HG03064 (cell line): ENCODE measurements at regions not wholly inside any gene's neighbourhood (a gene's known extent, or its start where the extent isn't known, plus 50 kb on each side); places are given as distances from the start of the nearest gene placed in this dataset.
"Not testable (repeated sequence)": the region's sequence is repeated elsewhere in the genome, so short reads cannot be mapped to it uniquely, and the experiment has no call there.

Experiments
- ATAC-seq: cut with Tn5 transposase; IDR thresholded peaks from one replicate; pipeline ENCODE4 v1.9.1; 2021; ENCODE audit warnings: low read depth; ENCODE audit not compliant: unreplicated experiment

- no peak for ATAC-seq
These were observed 377.6 kb downstream of the MDFIC start for GRCh38 chr7:115299397-115300037.

- no peak for ATAC-seq
These were observed 375.8 kb downstream of the MDFIC start for GRCh38 chr7:115297656-115298055.

- ATAC-seq: no peak
These were observed 371.8 kb downstream of the MDFIC start for GRCh38 chr7:115293628-115294240.

GRCh38 chr7:115292381-115292780, 370.5 kb downstream of the MDFIC start:
- ATAC-seq: no peak

GRCh38 chr7:115289971-115290370, 368.1 kb downstream of the MDFIC start:
- no peak for ATAC-seq

- no peak for ATAC-seq
These were observed 354.9 kb downstream of the MDFIC start for GRCh38 chr7:115276791-115277190.

- not testable (repeated sequence) for ATAC-seq
These were observed 352.0 kb downstream of the MDFIC start for GRCh38 chr7:115273855-115274254.

- ATAC-seq: no peak
These were observed 351.4 kb downstream of the MDFIC start for GRCh38 chr7:115273139-115273772.

- ATAC-seq: no peak
These were observed 349.7 kb downstream of the MDFIC start for GRCh38 chr7:115271332-115272235.

GRCh38 chr7:115269486-115269885, 347.6 kb downstream of the MDFIC start:
- no peak for ATAC-seq

GRCh38 chr7:115267503-115267902, 345.6 kb downstream of the MDFIC start:
- ATAC-seq: no peak

- ATAC-seq: no peak
These were observed 338.5 kb downstream of the MDFIC start for GRCh38 chr7:115260381-115260780.

GRCh38 chr7:115252461-115252860, 330.6 kb downstream of the MDFIC start:
- ATAC-seq: no peak

- ATAC-seq: no peak
These were observed 327.2 kb downstream of the MDFIC start for GRCh38 chr7:115249080-115249479.

- no peak for ATAC-seq
These were observed 319.3 kb downstream of the MDFIC start for GRCh38 chr7:115241151-115241550.

- no peak for ATAC-seq
These were observed 318.3 kb downstream of the MDFIC start for GRCh38 chr7:115240242-115240641.

GRCh38 chr7:115235075-115235474, 313.2 kb downstream of the MDFIC start:
- no peak for ATAC-seq

- no peak for ATAC-seq
These were observed 311.9 kb downstream of the MDFIC start for GRCh38 chr7:115233809-115234208.

- ATAC-seq: no peak
These were observed 310.1 kb downstream of the MDFIC start for GRCh38 chr7:115232041-115232440.

- no peak for ATAC-seq
These were observed 309.1 kb downstream of the MDFIC start for GRCh38 chr7:115230882-115231571.
